ENCODE measurements at regions not wholly inside any gene's neighbourhood (a gene's known extent, or its start where the extent isn't known, plus 50 kb on each side); places are given as distances from the start of the nearest gene placed in this dataset.
A peak's percentile ranks its signal among the peaks of the same experiment; 100 is the strongest.
"Not testable (repeated sequence)": the region's sequence is repeated elsewhere in the genome, so short reads cannot be mapped to it uniquely, and the experiment has no call there.

DNA sequence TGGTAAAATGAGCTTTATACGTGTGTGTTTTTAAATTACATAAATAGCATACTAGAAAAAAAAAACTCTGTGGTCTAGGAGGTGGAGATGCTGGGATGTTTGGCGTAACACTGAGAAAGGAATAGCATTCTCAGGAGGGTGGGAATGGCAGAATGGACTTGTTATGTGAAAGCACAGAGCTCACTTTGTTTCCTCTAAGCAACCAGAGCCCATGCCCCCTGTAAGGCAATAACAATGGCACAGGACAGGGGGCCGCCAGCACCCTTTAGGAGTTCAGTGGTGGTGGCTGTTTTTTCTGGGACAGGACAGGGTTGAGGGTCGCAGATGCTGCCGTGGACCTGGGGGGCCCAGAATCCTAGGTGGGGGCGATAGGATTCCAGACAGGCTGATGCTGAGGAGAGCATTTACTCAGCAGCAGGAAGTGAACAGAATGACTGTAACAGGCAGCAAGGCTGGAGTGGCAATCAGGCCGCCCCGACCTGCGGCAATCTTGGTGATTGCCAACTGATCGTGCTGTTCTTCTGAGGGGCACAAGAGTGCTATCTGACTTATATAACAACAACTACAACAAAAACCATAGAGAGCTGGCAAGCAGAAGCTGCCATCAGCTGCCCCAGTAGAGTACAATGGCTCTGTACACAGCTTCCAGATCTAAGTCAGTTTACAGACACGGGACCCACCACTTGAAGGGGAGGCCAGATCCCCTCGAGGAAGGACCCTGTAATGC, 160.4 kb downstream of the UACA start:
- no peak for DNase-seq

- DNase-seq: no peak
These were observed 161.1 kb downstream of the UACA start for GRCh38 chr15:70602281-70602680.

DNA sequence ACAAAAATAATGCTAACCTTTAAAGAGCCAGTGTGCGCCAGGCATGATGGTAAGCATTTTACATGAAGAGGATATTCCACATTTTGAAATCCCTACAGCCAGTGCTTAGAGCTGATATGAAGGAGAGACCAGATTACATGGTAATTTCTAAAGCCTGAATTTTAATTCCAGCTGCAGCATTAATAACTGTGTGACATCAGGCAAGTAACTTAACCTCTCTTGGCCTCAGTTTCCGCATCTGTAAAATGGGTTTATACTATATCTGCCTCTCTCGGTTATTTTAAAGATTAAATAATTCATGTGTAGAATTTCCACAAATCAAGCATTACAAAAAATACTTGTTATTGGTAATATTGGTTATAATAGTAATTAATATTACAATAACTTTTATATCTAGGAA, 165.4 kb downstream of the UACA start:
- no peak for DNase-seq

DNA sequence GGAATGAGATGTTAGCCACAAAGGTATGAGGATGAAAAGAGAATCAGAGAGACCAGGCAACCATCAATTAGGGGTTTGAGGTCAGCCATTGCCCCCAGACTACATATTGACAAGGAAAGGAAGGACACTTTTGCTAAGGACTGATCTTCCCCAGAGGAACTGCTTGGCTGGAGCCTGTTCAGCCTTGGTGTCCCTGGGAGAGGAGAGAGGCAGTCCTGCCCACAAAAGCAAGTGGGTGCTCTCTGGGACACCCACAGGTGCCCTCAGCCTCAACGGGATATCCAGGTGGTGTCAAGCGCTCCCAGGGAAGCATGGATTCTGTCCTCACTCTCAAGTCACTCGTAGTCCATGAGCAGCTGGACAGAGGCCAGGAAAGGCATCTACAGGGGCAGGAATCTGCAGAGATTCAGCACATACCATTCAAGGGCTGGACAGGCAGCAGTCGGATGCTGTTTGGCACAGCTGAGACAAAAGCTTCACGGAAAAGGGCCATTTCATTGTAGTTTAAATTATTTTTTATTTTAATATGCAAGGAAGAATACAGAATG, 166.2 kb downstream of the UACA start:
- DNase-seq: no peak

DNA sequence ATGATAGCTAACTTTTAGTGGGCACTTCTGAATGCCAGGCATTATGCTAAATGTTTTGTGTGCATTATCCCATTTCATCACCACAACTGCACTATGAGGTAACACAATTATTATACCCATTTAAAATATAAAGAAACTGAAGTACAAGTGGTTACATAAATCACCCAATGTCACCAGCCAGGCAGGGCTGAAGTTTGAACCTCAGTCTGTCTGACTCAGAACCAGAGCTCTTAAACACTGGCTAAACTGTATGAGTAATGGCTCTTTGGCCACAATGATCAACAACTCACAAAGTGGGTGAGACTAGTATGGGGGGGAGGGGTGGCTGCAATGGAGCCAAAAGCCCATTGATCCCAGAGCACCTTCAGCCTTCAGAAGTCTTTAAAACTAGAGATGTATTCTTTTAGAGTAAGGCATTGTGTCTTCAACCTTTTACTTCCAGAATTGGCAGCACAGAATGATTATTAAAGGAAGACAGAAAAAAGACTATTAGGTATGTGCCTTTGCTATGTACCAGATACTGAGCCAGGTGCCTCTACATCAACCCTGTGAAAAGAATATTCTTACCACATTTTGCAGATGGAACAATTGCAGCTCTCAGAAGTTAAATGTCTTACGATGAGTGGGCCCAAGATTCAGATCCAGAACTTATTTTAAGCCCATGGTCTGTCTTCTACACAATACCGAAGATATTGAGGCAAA, 166.9 kb downstream of the UACA start:
- DNase-seq: no peak

DNA sequence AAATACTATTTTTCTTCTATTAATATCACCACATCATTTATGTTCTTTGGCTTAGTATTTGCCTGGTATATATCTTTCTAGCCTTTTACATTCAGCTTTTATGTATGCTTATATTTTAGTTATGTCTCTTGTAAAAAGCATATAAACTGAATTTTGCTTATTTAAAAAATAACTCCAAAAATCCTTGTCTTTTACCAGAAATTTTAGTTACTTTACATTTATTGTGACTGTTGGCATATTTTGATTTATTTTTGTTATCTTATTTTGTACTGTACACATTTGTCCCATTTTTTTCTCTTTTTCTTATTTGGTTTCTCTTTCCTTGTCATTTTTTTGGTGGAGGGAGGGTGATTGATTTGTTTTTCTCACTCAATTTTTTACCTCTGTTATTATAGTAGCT, 169.6 kb downstream of the UACA start:
- no peak for DNase-seq

DNA sequence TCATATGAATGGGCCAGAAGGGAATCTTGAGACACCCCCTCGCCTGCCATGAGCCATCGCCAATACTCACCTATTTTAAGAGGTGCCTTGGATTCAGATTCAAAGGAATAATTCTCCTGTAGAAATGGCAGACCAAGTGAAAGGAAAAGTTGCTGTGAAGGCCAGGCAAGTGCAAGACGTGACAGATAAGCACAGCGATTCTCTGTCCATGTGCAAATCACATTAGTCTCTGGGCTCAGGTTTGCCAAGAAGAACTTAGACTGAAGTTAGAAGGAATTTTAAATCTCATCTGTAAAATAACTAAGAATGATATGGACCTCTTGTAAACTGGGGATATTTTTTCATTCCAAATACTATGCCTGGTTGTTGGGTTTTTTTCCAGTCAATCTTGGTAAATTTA, 173.6 kb downstream of the UACA start:
- no peak for DNase-seq

- DNase-seq: no peak
These were observed 174.1 kb downstream of the UACA start for GRCh38 chr15:70589221-70589620.

- no peak for DNase-seq
These were observed 174.7 kb downstream of the UACA start for GRCh38 chr15:70588613-70589012.

- no peak for DNase-seq
These were observed 175.3 kb downstream of the UACA start for GRCh38 chr15:70587896-70588567.

DNA sequence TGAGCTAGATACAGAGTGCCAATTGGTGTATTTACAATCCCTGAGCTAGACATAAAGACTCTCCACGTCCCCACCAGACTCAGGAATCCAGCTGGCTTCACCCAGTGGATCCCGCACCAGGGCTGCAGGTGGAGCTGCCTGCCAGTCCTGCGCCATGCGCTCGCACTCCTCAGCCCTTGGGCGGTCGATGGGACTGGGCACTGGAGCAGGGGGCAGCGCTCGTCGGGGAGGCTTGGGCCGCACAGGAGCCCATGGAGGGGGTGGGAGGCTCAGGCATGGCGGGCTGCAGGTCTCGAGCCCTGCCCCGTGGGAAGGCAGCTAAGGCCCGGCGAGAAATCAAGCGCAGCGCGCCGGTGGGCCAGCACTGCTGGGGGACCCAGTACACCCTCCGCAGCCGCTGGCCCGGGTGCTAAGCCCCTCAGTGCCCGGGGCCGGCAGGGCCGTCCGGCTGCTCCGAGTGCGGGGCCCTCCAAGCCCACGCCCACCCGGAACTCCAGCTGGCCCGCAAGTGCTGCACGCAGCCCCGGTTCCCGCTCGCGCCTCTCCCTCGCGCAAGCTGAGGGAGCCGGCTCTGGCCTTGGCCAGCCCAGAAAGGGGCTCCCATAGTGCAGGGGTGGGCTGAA, 176.2 kb downstream of the UACA start:
- not testable (repeated sequence) for DNase-seq

GRCh38 chr15:70586241-70586640, 177.1 kb downstream of the UACA start:
- no peak for DNase-seq

- DNase-seq: no peak
These were observed 177.7 kb downstream of the UACA start for GRCh38 chr15:70585707-70586034.

DNA sequence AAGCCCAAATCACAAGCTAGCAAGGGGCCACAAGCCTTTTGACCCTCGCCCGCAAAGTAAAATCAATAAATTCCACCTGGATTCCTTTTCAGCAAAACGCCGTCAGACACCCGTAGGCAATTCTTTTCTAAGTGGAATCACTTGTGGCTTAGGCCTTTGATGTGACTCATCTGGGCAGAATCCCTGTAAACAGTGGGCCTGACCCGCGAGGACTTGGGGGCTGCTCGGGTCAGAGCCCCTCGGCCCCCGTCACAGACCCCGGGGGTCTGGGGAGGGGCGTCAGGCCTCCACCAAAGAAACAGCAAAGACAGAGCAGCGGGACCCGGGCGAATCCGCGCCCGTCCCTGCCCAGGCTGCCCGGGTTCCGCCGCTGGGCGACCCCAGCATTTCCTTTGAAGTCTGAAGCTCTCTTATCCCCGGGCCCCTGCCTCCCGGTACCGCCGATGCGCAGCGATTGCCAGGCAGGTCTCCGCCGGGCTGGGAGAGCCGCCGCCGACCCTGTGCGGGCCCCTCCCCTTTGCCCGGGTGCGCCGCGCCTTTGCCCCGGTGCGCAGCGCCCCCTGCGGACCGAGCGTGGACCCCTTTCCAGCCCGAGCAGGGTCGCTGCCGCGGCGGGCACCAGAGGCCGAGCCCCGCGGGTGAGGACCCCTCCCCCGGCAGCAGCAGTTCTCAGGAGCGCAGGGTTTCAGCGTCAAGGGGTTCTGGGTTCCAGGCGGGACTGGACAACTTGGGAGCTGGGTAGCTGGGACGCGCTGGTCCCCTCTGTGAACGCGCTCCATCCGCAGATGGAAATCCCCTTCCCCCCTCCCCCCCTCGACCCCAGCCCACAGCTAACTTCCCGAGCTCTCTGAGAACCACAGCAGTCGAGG, 178.3 kb downstream of the UACA start:
- peak; percentile 17 to 53 for DNase-seq

- no peak for DNase-seq
These were observed 178.9 kb downstream of the UACA start for GRCh38 chr15:70584441-70584837.

DNA sequence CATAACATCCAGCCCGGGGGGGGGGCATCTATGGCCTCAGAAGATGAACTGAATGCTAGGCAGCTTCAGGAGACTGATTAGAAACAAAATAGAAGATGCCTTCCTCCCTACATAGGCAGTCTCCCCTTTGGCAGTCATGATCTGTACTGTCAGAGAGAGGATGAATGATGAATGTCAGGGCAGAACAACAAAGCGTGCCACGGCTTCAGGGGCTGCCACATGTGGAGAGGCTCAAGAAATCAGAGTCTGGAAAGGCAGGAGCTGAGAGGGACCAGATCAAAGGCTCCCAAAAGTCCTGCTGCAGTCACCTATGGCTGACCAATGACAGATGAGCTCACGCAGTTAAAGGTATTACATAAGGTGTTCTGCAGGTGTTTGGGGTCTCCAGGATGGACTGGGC, 180.4 kb downstream of the UACA start:
- DNase-seq: no peak

- DNase-seq: no peak
These were observed 181.0 kb downstream of the UACA start for GRCh38 chr15:70582143-70582945.

DNA sequence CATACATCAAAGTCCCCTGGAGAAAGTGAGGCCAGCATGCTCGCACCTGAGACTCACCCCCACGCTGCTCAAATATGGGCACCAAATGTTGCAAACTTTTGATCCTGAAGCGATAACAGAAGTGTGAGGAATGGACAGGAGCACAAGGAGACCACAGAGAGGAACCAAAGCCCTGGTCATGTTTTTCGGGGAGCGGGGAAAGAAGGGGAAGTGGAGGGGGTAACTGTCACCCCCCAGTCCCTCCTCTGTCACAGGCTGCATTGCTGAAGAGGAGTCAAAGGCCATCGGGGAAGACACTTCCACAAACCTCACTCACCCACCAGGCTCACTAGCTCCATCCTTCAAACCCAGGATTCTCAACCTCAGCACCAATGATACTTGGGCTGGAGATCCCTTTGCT, 182.4 kb downstream of the UACA start:
- no peak for DNase-seq

- no peak for DNase-seq
These were observed 183.1 kb downstream of the UACA start for GRCh38 chr15:70580286-70580685.

DNA sequence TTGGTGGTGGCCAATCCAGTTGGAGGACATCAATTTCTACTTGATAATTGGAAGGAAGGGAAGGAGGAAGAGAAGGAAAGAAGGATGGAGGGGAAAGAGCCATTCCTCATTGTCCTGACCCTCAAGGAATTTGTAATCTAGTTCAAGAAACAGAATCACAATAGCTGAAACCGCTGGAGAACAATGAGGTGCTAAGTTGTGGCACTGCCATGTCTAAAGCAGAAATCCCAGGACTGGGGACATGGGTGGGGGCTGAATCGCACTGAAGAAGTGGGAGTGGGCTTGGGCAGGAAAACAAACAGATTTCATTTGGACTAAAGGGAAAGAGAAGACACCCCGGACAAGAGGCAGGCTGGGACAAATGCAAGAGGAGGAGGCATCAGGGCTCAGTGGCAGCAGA, 183.6 kb downstream of the UACA start:
- no peak for DNase-seq

DNA sequence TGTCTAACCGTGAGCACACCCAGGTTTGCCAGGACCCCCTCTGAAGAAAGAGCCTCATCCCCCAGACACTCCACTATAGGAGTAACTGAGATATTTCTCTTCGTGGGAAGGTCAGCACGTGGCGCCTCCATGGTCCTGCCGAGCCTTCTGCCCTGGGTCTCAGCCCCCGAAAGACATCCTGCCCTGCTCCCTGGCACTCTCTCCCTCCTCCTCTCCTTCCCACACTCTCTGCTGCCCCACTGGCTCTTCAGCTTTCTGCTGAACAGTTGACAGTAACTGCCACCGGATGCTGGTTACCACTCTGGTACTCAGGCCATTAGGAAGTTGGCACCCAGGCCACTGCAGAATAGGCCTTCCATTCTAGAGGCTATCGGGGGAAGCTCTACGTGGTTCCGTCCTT, 185.2 kb downstream of the UACA start:
- no peak for DNase-seq

DNA sequence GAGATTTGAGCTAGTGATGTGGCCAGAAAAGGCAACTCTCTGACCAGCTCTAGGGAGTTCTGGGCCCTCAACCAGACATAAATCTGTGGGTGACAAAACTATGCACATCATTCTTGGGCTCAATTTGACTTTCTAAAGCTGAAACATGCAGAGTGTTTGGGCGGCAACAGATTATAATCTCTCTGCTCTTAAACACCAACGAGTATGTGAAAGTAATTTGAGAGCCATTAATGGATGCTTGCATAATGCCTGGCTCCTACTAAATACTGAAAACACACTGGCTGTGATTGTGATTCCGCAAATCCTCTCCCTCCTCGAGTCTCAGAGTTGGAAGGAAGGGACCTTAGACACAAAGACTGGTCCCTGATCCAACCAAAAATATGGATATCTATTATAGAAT, 186.7 kb downstream of the UACA start:
- peak; percentile 48 to 76 for DNase-seq

Data from NCI-H524 (cell line).